ENCODE measurements at regions not wholly inside any gene's neighbourhood (a gene's known extent, or its start where the extent isn't known, plus 50 kb on each side); places are given as distances from the start of the nearest gene placed in this dataset.

- Histone ChIP-seq H3K27ac (no peak overlapping the region), H2AFZ (replicated peaks) (no peak overlapping the region), H3K9me3 (ENCODE audit: low read depth) (no peaks in the 10 kb centered on the region), H3K27me3 (no peaks in the 10 kb centered on the region), H3K79me2 (ENCODE audit: low read depth) (no peaks in the 10 kb centered on the region), H4K20me1 (ENCODE audit: low read depth) (no peaks in the 10 kb centered on the region), H3K4me2 (no peak overlapping the region), H3K9ac (no peak overlapping the region), H3F3A (ENCODE audit: low read depth) (no peaks in the 10 kb centered on the region), H3K4me1 (no peaks in the 10 kb centered on the region), H3K4me3 (no peak overlapping the region), H3K36me3 (no peaks in the 10 kb centered on the region)
- no peak for DNase-seq (ENCODE audit: low spot score)
- H3K27me3 Mint-ChIP-seq (ENCODE audit: insufficient read depth, low read depth), result peaks cover 4% of the 10 kb centered on the region
- peaks cover 4% of the 10 kb centered on the region for H3K4me1 Mint-ChIP-seq
- no peaks in the 10 kb centered on the region for H3K36me3 Mint-ChIP-seq
- TF ChIP-seq EZH2 (IDR thresholded peaks at IDR 0.05) (no peak), EZH2phosphoT487 (IDR thresholded peaks at IDR 0.05) (no peak)
- H3K4me3 Mint-ChIP-seq, result no peak overlapping the region
- peaks cover 7% of the 10 kb centered on the region for H3K9me3 Mint-ChIP-seq
- H3K27ac Mint-ChIP-seq, result no peak overlapping the region
Measured at GRCh38 chr10:10927608-10928007, 90.1 kb upstream of the CELF2 start.

- H3K79me2 ChIP-seq (ENCODE audit: low read depth), result no peaks in the 10 kb centered on the region
- no peak overlapping the region for H3K27ac ChIP-seq
- Mint-ChIP-seq H3K4me3 (no peak overlapping the region), H3K36me3 (no peaks in the 10 kb centered on the region), H3K27me3 (ENCODE audit: insufficient read depth, low read depth) (peaks cover 4% of the 10 kb centered on the region), H3K4me1 (peaks cover 4% of the 10 kb centered on the region), H3K9me3 (peaks cover 3% of the 10 kb centered on the region), H3K27ac (no peak overlapping the region)
- no peak overlapping the region for H2AFZ ChIP-seq (replicated peaks)
- peak; percentile 36 for DNase-seq (ENCODE audit: low spot score)
- no peak overlapping the region for H3K9ac ChIP-seq
- H3K9me3 ChIP-seq (ENCODE audit: low read depth), result no peaks in the 10 kb centered on the region
- no peaks in the 10 kb centered on the region for H3K4me1 ChIP-seq
- no peaks in the 10 kb centered on the region for H3K36me3 ChIP-seq
- H3F3A ChIP-seq (ENCODE audit: low read depth), result no peaks in the 10 kb centered on the region
- TF ChIP-seq CTCF (IDR thresholded peaks at IDR 0.05) (peak; percentile 54), EZH2phosphoT487 (IDR thresholded peaks at IDR 0.05) (no peak)
- H4K20me1 ChIP-seq (ENCODE audit: low read depth), result no peaks in the 10 kb centered on the region
- H3K4me3 ChIP-seq, result no peak overlapping the region
- H3K4me2 ChIP-seq, result no peak overlapping the region
- no peaks in the 10 kb centered on the region for H3K27me3 ChIP-seq
Measured at GRCh38 chr10:10930979-10931743, 86.5 kb upstream of the CELF2 start.

GRCh38 chr10:10935032-10935431, 82.6 kb upstream of the CELF2 start:
- H3K27ac ChIP-seq, result no peak overlapping the region
- H3K79me2 ChIP-seq (ENCODE audit: low read depth), result no peaks in the 10 kb centered on the region
- no peaks in the 10 kb centered on the region for H3K4me1 ChIP-seq
- H3K27ac Mint-ChIP-seq, result no peak overlapping the region
- no peak overlapping the region for H3K4me3 Mint-ChIP-seq
- H4K20me1 ChIP-seq (ENCODE audit: low read depth), result no peaks in the 10 kb centered on the region
- H3K4me1 Mint-ChIP-seq, result peaks cover 4% of the 10 kb centered on the region
- H3K36me3 ChIP-seq, result no peaks in the 10 kb centered on the region
- TF ChIP-seq EZH2phosphoT487 (IDR thresholded peaks at IDR 0.05) (no peak), EZH2 (IDR thresholded peaks at IDR 0.05) (no peak), CTCF (IDR thresholded peaks at IDR 0.05) (no peak)
- no peak overlapping the region for H3K9ac ChIP-seq
- H3K9me3 Mint-ChIP-seq, result peaks cover 5% of the 10 kb centered on the region
- H3K27me3 Mint-ChIP-seq (ENCODE audit: insufficient read depth, low read depth), result peaks cover 5% of the 10 kb centered on the region
- no peaks in the 10 kb centered on the region for H3K27me3 ChIP-seq
- H3K9me3 ChIP-seq (ENCODE audit: low read depth), result no peaks in the 10 kb centered on the region
- no peak overlapping the region for H3K4me3 ChIP-seq
- DNase-seq (ENCODE audit: low spot score), result no peak
- H3F3A ChIP-seq (ENCODE audit: low read depth), result no peaks in the 10 kb centered on the region
- no peak overlapping the region for H3K4me2 ChIP-seq
- no peak overlapping the region for H2AFZ ChIP-seq (replicated peaks)
- no peaks in the 10 kb centered on the region for H3K36me3 Mint-ChIP-seq

- Mint-ChIP-seq H3K36me3 (peaks cover 2% of the 10 kb centered on the region), H3K27ac (no peak overlapping the region), H3K9me3 (peaks cover 16% of the 10 kb centered on the region), H3K4me1 (no peaks in the 10 kb centered on the region), H3K4me3 (no peak overlapping the region), H3K27me3 (ENCODE audit: insufficient read depth, low read depth) (peaks cover 2% of the 10 kb centered on the region)
- no peaks in the 10 kb centered on the region for H4K20me1 ChIP-seq (ENCODE audit: low read depth)
- no peak overlapping the region for H3K27ac ChIP-seq
- H3K4me2 ChIP-seq, result no peak overlapping the region
- no peaks in the 10 kb centered on the region for H3K4me1 ChIP-seq
- no peaks in the 10 kb centered on the region for H3K79me2 ChIP-seq (ENCODE audit: low read depth)
- TF ChIP-seq EZH2 (IDR thresholded peaks at IDR 0.05), result no peak
- TF ChIP-seq EZH2phosphoT487 (IDR thresholded peaks at IDR 0.05), result no peak
- no peak for TF ChIP-seq CTCF (IDR thresholded peaks at IDR 0.05)
- no peak for DNase-seq (ENCODE audit: low spot score)
- no peak overlapping the region for H2AFZ ChIP-seq (replicated peaks)
- no peak overlapping the region for H3K4me3 ChIP-seq
- H3F3A ChIP-seq (ENCODE audit: low read depth), result no peaks in the 10 kb centered on the region
- no peaks in the 10 kb centered on the region for H3K36me3 ChIP-seq
- no peak overlapping the region for H3K9ac ChIP-seq
- H3K9me3 ChIP-seq (ENCODE audit: low read depth), result no peaks in the 10 kb centered on the region
- H3K27me3 ChIP-seq, result no peaks in the 10 kb centered on the region
Measured at GRCh38 chr10:10938676-10939075, 79.0 kb upstream of the CELF2 start.

Data from neural progenitor cell (in vitro differentiated cells).